Mucosa of descending colon (tissue), 3 donors: ENCODE measurements at regions not wholly inside any gene's neighbourhood (a gene's known extent, or its start where the extent isn't known, plus 50 kb on each side); places are given as distances from the start of the nearest gene placed in this dataset.

Experiments used
- ATAC-seq: fragments of 200-7000 bp; cut with Tn5 transposase; one replicate; pipeline ENCODE4 v1.9.1; 2020; ENCODE audit warnings: mild to moderate bottlenecking, moderate library complexity
- DNase-seq, 3 donors: peaks; one replicate each; pipeline ENCODE4 v3.0.0-alpha.2; 2020
- H3K36me3 ChIP-seq: fragments of 200-600 bp; one replicate; pipeline ENCODE4 v1.8.0; 2021; ENCODE audit warnings: low read depth, mild to moderate bottlenecking
- H3K4me1 ChIP-seq: fragments of 200-600 bp; one replicate; pipeline ENCODE4 v1.8.0; 2021; ENCODE audit warnings: low read depth, mild to moderate bottlenecking
- H3K4me3 ChIP-seq: fragments of 200-600 bp; one replicate; pipeline ENCODE4 v1.8.0; 2021; ENCODE audit warnings: mild to moderate bottlenecking
- H3K9me3 ChIP-seq: fragments of 200-600 bp; one replicate; pipeline ENCODE4 v1.8.0; 2021; ENCODE audit warnings: mild to moderate bottlenecking
- CTCF ChIP-seq: fragments of 200-600 bp; IDR thresholded peaks from one replicate; pipeline ENCODE4 v1.8.0; 2022; ENCODE audit warnings: antibody characterized with exemption, mild to moderate bottlenecking
- intact Hi-C, 2 donors: fragments of 100-400 bp; cut with DNase I in 1 of 2; cut with micrococcal nuclease in 1 of 2; formaldehyde crosslinking; loops; one replicate each; pipeline versions ENCODE4 v1.11.0 to v1.11.1; 2022; cut with DNase I, micrococcal nuclease
- donor health status: DM: no; HTN: no; CAD: no; lungs with moderate emphysema.
- donor health status: DM: no; HTN: no; CAD: no.
- donor health status: DM: no; HTN: yes; CAD: no.

- ATAC-seq (no peak), DNase-seq (no peak)
- H3K9me3 ChIP-seq = no peaks in the 10 kb centered on the region
- intact Hi-C loops = no loop called here
- no peaks in the 10 kb centered on the region for H3K36me3 ChIP-seq
- TF ChIP-seq CTCF = no peak
- no peak overlapping the region for H3K4me3 ChIP-seq
- no peaks in the 10 kb centered on the region for H3K4me1 ChIP-seq
Observed at GRCh38 chr15:81500081-81500480, 126.1 kb upstream of the TMC3 start.

- intact Hi-C loops = no loop called here
- H3K36me3 ChIP-seq = no peaks in the 10 kb centered on the region
- TF ChIP-seq CTCF = no peak
- no peaks in the 10 kb centered on the region for H3K9me3 ChIP-seq
- no peak for ATAC-seq
- H3K4me3 ChIP-seq = no peak overlapping the region
- no peaks in the 10 kb centered on the region for H3K4me1 ChIP-seq
- DNase-seq = no peak
Observed at GRCh38 chr15:81498294-81498693, 124.3 kb upstream of the TMC3 start.

GRCh38 chr15:81497238-81497637 is 123.2 kb upstream of the TMC3 start:
- DNase-seq = no peak

GRCh38 chr15:81495780-81496467 is 121.9 kb upstream of the TMC3 start:
- Histone ChIP-seq H3K9me3 (no peaks in the 10 kb centered on the region), H3K4me1 (no peaks in the 10 kb centered on the region), H3K36me3 (no peaks in the 10 kb centered on the region), H3K4me3 (no peak overlapping the region)
- DNase-seq = no peak
- no peak for ATAC-seq
- TF ChIP-seq CTCF = no peak
- intact Hi-C loops = no loop called here

More at GRCh38 chr15:81497238-81497637, 123.2 kb upstream of the TMC3 start:
- TF ChIP-seq CTCF = no peak
- no peaks in the 10 kb centered on the region for H3K36me3 ChIP-seq
- intact Hi-C loops = no loop called here
- H3K9me3 ChIP-seq = no peaks in the 10 kb centered on the region
- H3K4me1 ChIP-seq = no peaks in the 10 kb centered on the region
- no peak for ATAC-seq
- no peak overlapping the region for H3K4me3 ChIP-seq

- no peaks in the 10 kb centered on the region for H3K36me3 ChIP-seq
- no peaks in the 10 kb centered on the region for H3K4me1 ChIP-seq
- H3K9me3 ChIP-seq = no peaks in the 10 kb centered on the region
- no peak overlapping the region for H3K4me3 ChIP-seq
- ATAC-seq (no peak), DNase-seq (no peak)
- intact Hi-C loops = no loop called here
- TF ChIP-seq CTCF = no peak
Observed at GRCh38 chr15:81492969-81493645, 119.1 kb upstream of the TMC3 start.
